HepG2 (cell line): ENCODE measurements at regions not wholly inside any gene's neighbourhood (a gene's known extent, or its start where the extent isn't known, plus 50 kb on each side); places are given as distances from the start of the nearest gene placed in this dataset.
A peak's percentile ranks its signal among the peaks of the same experiment; 100 is the strongest.

Experiments
- FLYWCH1 ChIP-seq: sonication (generic); formaldehyde crosslinking; IDR thresholded peaks from 2 replicates; pipeline ENCODE4 v1.8.1; 2023; ENCODE audit warnings: mild to moderate bottlenecking, missing genetic modification reagents
- HNRNPK ChIP-seq: fragments of 200-400 bp; formaldehyde crosslinking; IDR thresholded peaks from 2 replicates; pipeline ENCODE4 v1.6.1; 2018; ENCODE audit warnings: low read length, low read depth, moderate library complexity, mild to moderate bottlenecking; ENCODE audit not compliant: poor library complexity, severe bottlenecking
- MAFF ChIP-seq: IDR thresholded peaks from 2 replicates; pipeline ENCODE4 v1.6.1; 2011; ENCODE audit warnings: low read depth, low read length, improper control_type of control experiment
- RAD21 ChIP-seq: fragments of 450-650 bp; formaldehyde crosslinking; IDR thresholded peaks from 2 replicates; pipeline ENCODE4 v1.5.0; 2020; ENCODE audit warnings: mild to moderate bottlenecking
- ZKSCAN1 ChIP-seq: fragments of 150-350 bp; IDR thresholded peaks from 2 replicates; pipeline ENCODE4 v1.6.1; 2014; ENCODE audit warnings: low read length
- ZNF546 ChIP-seq: sonication (generic); formaldehyde crosslinking; conservative IDR thresholded peaks from 2 replicates; pipeline ENCODE4 v1.8.1; 2023; ENCODE audit warnings: mild to moderate bottlenecking, missing genetic modification reagents
- TF ChIP-seq, protein P1 (sequence below), 2 experiments: fragments of 450-650 bp in 1 of 2; sonication (generic) in 1 of 2; formaldehyde crosslinking in 1 of 2; IDR thresholded peaks; 2 replicates each; pipeline versions ENCODE4 v1.6.1 to v1.8.0; 2016 to 2022; ENCODE audit warnings: antibody characterized with exemption in 1 of 2, mild to moderate bottlenecking in 1 of 2, missing genetic modification reagents in 1 of 2

DNA sequence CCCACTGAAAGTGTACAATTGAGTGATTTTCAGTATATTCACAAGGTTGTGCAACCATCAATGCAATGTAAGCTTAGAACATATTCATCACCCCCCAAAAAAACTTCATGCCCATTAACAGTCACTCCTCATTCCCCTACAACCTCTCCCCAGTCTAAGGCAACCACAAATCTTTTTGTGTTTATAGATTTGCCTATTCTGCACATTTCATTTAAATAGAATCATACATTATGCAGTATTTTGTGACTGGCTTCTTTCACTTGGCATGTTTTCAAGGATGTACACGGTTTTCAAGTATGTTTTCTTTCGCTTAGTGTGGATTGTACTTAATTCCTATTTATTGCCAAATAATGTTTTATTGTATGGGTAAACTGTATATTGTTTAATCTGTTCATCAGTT is 95.6 kb upstream of the ADRA1D start (continued):
- TF ChIP-seq, protein P1, sequence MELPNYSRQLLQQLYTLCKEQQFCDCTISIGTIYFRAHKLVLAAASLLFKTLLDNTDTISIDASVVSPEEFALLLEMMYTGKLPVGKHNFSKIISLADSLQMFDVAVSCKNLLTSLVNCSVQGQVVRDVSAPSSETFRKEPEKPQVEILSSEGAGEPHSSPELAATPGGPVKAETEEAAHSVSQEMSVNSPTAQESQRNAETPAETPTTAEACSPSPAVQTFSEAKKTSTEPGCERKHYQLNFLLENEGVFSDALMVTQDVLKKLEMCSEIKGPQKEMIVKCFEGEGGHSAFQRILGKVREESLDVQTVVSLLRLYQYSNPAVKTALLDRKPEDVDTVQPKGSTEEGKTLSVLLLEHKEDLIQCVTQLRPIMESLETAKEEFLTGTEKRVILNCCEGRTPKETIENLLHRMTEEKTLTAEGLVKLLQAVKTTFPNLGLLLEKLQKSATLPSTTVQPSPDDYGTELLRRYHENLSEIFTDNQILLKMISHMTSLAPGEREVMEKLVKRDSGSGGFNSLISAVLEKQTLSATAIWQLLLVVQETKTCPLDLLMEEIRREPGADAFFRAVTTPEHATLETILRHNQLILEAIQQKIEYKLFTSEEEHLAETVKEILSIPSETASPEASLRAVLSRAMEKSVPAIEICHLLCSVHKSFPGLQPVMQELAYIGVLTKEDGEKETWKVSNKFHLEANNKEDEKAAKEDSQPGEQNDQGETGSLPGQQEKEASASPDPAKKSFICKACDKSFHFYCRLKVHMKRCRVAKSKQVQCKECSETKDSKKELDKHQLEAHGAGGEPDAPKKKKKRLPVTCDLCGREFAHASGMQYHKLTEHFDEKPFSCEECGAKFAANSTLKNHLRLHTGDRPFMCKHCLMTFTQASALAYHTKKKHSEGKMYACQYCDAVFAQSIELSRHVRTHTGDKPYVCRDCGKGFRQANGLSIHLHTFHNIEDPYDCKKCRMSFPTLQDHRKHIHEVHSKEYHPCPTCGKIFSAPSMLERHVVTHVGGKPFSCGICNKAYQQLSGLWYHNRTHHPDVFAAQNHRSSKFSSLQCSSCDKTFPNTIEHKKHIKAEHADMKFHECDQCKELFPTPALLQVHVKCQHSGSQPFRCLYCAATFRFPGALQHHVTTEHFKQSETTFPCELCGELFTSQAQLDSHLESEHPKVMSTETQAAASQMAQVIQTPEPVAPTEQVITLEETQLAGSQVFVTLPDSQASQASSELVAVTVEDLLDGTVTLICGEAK (IDR thresholded peaks at IDR 0.05): no peak
- TF ChIP-seq, protein P1 (CRISPR knock-in tag; IDR thresholded peaks at IDR 0.05): no peak
- TF ChIP-seq ZKSCAN1: no peak
- TF ChIP-seq HNRNPK: peak; percentile 19
- 0 out of 2 replicates have a peak, but pooled peaks have one; percentile 28 for TF ChIP-seq MAFF
- TF ChIP-seq ZNF546 (CRISPR knock-in tag): no peak
- TF ChIP-seq FLYWCH1 (CRISPR knock-in tag): no peak
- TF ChIP-seq RAD21 (CRISPR knock-in tag): no peak
- TF ChIP-seq, all 625 proteins: peak for 3
